GM12891 (cell line): ENCODE measurements at regions not wholly inside any gene's neighbourhood (a gene's known extent, or its start where the extent isn't known, plus 50 kb on each side); places are given as distances from the start of the nearest gene placed in this dataset.

ENCODE experiments used
- DNase-seq: peaks from one replicate; pipeline ENCODE4 v3.0.0; 2011; ENCODE audit warnings: low spot score; ENCODE audit not compliant: insufficient read length
- FAIRE-seq: peaks from 2 replicates; lab custom pipeline; 2011; peaks lifted over from hg19 to GRCh38; lab: Jason Lieb, UNC
- PAX5 ChIP-seq: IDR thresholded peaks from 2 replicates; pipeline ENCODE4 v1.6.1; 2011; ENCODE audit warnings: low read length, moderate library complexity, mild to moderate bottlenecking; ENCODE audit not compliant: insufficient read depth, severe bottlenecking
- POLR2A ChIP-seq: IDR thresholded peaks from 2 replicates; pipeline ENCODE4 v1.6.1; 2011; ENCODE audit warnings: low read depth, low read length, control low read depth
- POLR2AphosphoS5 ChIP-seq: IDR thresholded peaks from 2 replicates; pipeline ENCODE4 v1.6.1; 2011; ENCODE audit warnings: low read depth, low read length, control low read depth
- POU2F2 ChIP-seq: IDR thresholded peaks from 2 replicates; pipeline ENCODE4 v1.6.1; 2011; ENCODE audit warnings: low read depth, mild to moderate bottlenecking, control low read depth, low read length, moderate library complexity
- SPI1 ChIP-seq: IDR thresholded peaks from 2 replicates; pipeline ENCODE4 v1.6.1; 2011; ENCODE audit warnings: low read depth, low read length, control low read depth
- TAF1 ChIP-seq: IDR thresholded peaks from 2 replicates; pipeline ENCODE4 v1.6.1; 2011; ENCODE audit warnings: low read depth, low read length, control low read depth

DNA sequence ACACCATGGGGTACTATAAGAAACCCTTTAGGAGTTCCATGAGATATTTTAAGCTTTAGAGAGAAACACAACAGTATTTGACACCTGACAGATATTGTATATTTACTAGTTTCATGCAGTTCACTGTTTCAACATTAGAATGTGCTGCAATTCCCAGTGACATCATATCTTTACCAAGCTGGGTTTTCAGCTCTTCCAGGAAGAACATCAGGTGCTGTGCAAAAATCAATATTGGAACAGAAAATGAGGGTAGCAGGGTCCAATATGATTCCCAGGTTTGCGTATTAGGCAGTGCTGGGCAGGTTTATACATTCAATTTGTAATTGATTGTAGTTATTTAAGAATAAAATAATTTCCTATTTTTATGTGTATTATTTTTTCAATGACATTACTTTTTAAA lies 500.0 kb upstream of the EPHA7 start:
- DNase-seq (no peak), FAIRE-seq (no peak)

DNA sequence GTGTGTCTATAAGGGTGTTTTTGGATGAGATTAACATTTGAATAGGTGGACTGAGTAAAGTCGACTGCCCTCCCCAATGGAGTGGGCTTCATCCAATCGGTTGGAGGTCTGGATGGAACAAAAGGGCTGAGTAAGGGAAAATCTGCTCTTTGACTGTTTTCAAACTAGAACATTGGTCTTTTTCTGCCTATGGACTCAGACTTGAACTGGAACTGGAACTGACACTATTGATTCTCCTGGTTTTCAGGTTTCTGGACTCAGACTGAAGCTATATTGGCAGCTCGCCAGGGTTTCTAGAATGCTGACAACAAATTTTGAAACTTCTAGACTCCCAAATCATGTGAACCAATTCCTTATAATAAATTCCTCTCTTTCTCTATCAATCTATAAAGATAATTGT lies 498.9 kb upstream of the EPHA7 start:
- TF ChIP-seq PAX5 (no peak), POU2F2 (no peak), TAF1 (no peak), POLR2AphosphoS5 (no peak), POLR2A (no peak), SPI1 (no peak)
- DNase-seq = no peak

More for the DNA sequence above, 500.0 kb upstream of the EPHA7 start:
- TF ChIP-seq POLR2A = no peak
- no peak for TF ChIP-seq TAF1
- no peak for TF ChIP-seq POU2F2
- no peak for TF ChIP-seq PAX5
- no peak for TF ChIP-seq SPI1
- TF ChIP-seq POLR2AphosphoS5 = no peak

DNA sequence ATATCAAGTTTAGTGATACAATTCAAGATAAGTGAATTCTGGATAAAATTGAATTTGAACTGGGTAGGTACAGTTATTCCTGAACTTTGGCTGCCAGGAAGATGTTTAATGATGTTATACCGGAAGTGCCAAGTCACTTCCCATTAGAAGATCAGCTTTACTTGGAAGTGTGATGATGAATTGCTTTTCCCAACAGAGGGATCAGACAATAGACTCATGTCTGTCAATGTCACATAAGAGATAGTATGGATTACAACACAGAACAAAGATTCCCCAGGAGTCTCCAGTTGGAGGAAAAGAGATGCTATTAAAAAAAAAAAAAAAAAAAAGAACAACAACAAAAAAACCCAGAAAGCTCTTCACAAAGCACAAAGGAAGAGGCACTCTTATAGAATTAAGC lies 497.9 kb upstream of the EPHA7 start:
- no peak for DNase-seq
- TF ChIP-seq POLR2A (no peak), POLR2AphosphoS5 (no peak), SPI1 (no peak), TAF1 (no peak), POU2F2 (no peak), PAX5 (no peak)
- no peak for FAIRE-seq

More for the DNA sequence above, 498.9 kb upstream of the EPHA7 start:
- no peak for FAIRE-seq

DNA sequence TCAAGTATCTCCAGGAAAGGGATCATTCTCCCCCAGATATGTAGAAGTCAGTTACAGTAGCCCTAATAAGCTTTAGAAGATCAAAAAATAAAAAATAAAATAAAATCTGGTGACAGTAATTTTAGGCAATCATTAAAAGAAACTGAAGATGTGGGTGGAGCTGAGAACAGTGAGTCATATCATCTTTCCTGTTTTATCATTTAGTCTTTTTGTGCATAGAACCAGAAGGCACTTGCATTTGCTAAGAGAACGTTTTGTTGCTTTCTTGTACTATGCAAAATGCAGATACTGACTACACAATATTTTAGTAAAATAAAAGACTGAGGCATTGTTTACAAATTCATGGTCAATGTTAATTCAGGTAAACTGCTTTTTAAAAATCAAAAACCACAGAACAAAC lies 497.4 kb upstream of the EPHA7 start:
- no peak for TF ChIP-seq POU2F2
- TF ChIP-seq SPI1 = no peak
- TF ChIP-seq POLR2AphosphoS5 = no peak
- no peak for TF ChIP-seq PAX5
- no peak for TF ChIP-seq TAF1
- no peak for TF ChIP-seq POLR2A
- FAIRE-seq (no peak), DNase-seq (no peak)

DNA sequence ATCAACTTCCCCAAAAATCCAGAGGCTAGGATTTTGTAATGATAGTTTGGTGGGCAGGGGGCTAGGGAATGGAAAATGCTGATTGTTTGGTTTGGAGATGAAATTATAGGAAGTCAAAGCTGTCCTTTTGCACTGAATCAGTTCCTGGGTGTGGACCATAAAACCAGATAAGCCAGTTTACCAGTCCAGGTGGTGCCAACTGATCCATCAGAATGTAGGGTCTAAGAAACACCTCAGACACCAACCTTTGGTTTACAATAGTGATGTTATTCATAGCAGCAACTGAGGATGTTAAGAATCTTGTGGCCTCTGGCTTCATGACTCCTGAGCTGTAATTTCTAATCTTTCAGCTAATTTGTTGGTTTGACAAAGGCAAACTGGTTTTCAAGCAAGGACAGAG lies 496.6 kb upstream of the EPHA7 start:
- TF ChIP-seq POLR2AphosphoS5 (no peak), POLR2A (no peak), PAX5 (no peak), POU2F2 (no peak), TAF1 (no peak), SPI1 (no peak)
- DNase-seq = no peak
- FAIRE-seq = no peak

DNA sequence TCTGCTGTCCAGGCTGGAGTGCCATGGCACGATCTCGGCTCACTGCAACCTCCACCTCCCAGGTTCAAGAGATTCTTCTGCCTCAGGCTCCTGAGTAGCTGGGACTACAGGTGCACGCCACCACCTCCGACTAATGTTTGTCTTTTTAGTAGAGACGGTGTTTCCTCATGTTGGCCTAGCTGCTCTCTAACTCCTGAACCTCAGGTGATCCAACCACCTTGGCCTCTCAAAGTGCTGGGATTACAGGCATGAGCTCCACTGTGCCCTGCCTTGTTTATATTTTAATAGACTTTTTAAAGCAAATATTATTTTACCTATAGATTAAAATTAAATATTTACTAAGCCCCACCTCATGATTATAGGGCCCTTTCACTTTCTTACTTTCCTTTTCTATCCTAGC lies 483.2 kb upstream of the EPHA7 start:
- no peak for DNase-seq
- no peak for FAIRE-seq
- no peak for TF ChIP-seq TAF1

DNA sequence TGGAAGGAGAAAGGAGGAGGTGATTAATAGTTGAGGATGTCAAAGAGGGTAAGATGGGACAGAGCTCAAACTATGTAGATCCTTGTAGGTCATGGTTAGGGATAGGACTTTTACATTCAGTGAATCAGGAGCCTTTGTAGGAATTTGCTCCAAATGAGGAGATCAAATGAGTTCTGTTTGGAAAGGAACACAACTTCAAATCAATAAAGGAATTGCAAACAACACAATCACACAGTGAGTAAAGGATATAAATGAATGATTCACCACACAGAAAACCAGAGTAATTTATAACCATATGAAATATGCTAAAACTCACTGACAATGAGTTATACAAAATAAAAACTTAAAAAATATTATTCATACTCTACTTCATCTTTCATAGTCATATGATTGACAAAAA lies 480.8 kb upstream of the EPHA7 start:
- DNase-seq = no peak
- no peak for TF ChIP-seq PAX5
- TF ChIP-seq SPI1 = no peak
- no peak for TF ChIP-seq POLR2A
- TF ChIP-seq TAF1 = no peak
- TF ChIP-seq POU2F2 = no peak
- no peak for TF ChIP-seq POLR2AphosphoS5
- no peak for FAIRE-seq

DNA sequence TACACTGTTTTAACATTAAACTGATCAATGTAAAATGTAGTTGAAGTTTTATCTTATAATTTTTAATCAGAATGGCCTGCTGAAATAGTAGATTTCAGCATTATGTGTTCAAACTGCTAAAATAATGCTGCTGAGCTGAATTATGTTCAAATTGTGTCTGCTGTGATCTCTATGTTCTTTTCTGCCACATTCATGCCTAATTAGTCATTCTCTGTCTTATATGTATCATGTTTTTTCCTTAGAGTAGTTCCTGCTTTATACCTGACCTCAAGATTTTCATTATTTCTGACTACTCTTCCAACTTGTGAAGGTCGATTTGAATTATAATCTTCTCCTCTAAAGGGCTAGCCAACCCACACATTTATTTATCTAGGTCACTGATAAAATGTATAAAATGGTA lies 476.7 kb upstream of the EPHA7 start:
- TF ChIP-seq POU2F2 (no peak), PAX5 (no peak), POLR2A (no peak), SPI1 (no peak), TAF1 (no peak), POLR2AphosphoS5 (no peak)
- no peak for DNase-seq
- FAIRE-seq = no peak

DNA sequence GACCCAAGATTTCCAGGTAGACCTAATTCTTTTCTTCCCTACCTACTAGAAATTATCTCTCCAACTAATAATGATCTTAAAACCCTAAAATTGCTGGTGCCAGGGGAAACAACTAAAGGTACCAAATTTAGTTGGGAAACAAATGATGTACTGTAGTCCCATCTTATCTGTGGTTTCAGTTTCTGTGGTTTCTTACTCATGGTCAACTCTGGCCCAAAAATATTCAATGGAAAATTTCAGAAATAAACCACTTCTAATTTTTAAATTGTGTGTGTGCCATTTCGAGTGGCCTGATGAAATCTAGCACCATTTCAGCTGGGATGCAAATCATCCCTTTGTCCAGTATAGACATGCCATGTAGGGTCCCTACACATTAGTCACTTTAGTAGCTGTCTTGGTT lies 475.2 kb upstream of the EPHA7 start:
- no peak for TF ChIP-seq TAF1
- TF ChIP-seq PAX5 = no peak
- TF ChIP-seq POLR2AphosphoS5 = no peak
- no peak for TF ChIP-seq SPI1
- TF ChIP-seq POU2F2 = no peak
- TF ChIP-seq POLR2A = no peak
- FAIRE-seq (no peak), DNase-seq (no peak)

DNA sequence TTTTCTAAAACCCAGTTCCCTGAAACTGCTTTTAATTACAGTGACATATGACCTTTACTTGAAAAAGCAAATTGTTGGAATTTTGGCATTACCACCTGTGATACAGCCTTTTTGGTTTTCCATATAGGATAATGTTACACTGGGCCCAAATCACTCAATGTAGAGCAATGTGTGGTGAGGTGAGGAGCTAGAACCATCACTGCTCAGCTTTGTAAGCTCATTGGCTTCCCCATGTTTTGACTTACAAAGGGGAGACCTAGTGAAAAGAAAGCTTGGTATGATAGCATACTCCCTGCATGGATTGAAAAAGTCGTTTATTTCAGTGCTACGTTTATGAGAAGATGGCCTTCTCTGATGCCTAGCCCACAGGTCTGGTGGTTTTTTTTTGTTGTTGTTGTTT lies 470.4 kb upstream of the EPHA7 start:
- DNase-seq = no peak
- TF ChIP-seq POLR2AphosphoS5 = no peak
- TF ChIP-seq POLR2A = no peak
- TF ChIP-seq SPI1 = no peak
- FAIRE-seq = no peak

DNA sequence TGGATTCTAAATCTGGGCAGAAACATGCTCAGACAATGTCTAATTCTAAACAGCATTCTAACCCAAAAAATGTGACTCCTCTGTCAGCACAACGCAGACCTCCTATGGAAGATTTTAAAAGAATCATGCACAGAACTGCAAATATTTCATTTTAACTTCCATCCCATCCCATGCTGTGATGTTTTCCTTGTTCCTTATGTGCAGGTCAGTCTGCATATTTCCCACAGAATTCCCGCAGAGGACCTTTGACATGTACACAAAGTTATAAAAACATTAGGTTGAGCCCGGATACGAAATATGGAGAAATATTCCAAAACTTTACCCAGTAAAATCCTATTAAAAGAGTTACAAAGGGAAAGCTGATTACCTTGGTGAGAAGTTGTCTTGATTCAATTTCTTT lies 467.1 kb upstream of the EPHA7 start:
- FAIRE-seq = no peak
- TF ChIP-seq PAX5 = no peak
- TF ChIP-seq SPI1 = no peak
- no peak for TF ChIP-seq POLR2A
- TF ChIP-seq POU2F2 = no peak
- TF ChIP-seq POLR2AphosphoS5 = no peak
- DNase-seq = no peak
